Stimulated activated CD8-positive, alpha-beta memory T cell treated with anti-CD3 and anti-CD28 coated beads, Interleukin-12 subunit alpha, Interleukin-12 subunit beta, amount 100 ng/mL, for 24 hours (primary cell): ENCODE measurements at regions not wholly inside any gene's neighbourhood (a gene's known extent, or its start where the extent isn't known, plus 50 kb on each side); places are given as distances from the start of the nearest gene placed in this dataset.

Experiments
- DNase-seq: peaks from one replicate; pipeline ENCODE4 v3.0.0-alpha.2; 2020; ENCODE audit errors: extremely low read depth

DNA sequence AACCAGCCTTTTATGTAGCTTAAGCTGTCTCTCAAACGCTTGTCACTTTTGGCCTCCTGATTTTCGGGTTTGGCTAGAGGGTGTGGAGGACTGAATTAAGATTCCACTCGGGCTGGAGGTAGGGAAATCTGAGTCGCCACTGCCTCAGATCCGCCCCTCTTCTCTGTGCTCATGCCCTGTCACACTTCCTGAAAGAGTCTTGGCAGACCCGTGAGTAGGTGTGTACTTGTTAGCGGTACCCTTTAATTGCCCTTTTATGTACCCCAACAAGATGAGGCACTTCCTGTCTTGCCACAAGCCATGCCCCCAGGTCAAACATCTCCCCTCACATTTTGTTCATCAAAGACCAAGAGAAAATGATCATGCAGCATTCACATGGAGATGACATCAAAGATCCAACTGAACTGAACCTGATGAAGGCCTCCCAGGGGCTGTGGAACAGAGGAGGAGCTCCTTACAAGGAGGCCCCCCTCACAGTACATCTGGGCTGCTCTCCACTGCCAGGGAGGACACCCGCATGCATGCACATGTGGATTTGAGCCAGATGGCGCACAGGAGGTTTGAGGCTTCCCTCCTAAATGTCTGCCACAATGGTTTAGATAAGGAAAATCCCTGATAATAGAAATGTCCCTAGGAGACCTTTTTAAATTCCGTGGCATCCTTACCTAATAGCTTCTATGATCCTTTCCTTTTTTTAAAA lies 86.5 kb upstream of the CDKN3 start:
- no peak for DNase-seq

GRCh38 chr14:54310851-54311228 lies 86.0 kb upstream of the CDKN3 start:
- no peak for DNase-seq

DNA sequence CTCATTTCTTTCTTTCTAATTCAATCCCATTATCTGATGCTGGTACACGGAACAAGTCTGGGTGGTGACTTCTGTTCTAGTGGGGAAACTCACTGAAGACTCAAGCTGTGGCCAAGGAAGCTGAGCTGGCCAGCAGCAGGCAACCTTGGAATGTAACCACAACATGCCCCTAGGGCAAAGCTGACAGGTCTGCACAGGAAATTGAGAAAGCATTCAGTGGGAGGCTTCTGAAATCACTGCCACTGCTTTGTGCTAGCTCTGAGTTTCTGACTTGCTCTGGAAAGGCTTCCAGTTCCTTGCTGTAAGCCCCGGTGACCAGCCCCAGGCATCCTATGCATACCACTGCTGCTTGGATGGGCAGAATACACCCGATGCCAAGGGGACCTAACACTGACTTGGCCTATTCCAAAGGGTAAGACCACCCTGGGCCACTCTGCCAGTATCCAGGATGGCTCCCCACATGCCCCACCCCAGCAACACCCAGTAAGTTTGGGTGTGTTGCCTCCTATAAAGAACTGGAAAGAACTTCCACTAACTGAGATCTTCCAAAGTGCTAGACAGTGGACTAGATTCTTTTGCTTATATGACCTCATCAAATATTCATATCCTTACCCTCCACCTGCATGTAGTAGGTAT lies 84.5 kb upstream of the CDKN3 start:
- DNase-seq = no peak

- DNase-seq = no peak
Observed at GRCh38 chr14:54314365-54315104, 82.3 kb upstream of the CDKN3 start.

GRCh38 chr14:54316652-54317051 lies 80.2 kb upstream of the CDKN3 start:
- no peak for DNase-seq

DNA sequence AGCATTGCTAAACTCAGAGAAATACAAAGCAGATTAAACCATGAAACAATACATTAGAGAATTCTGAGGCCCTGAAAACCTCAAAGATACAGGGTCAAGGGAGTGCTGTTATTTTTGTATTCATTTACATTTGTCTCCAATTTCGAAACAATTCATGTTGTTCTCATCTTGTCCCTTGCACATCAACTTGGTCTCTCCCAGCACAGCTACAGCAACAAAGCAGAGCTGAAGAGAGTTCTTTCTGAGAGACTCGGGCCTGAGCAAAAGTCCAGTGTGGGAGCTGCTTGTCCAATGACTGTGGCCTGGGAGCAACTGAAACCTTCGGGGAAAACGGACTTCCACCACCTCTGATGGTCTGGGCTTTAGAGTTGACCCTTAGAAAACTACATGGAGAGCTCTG lies 79.4 kb upstream of the CDKN3 start:
- DNase-seq = no peak

GRCh38 chr14:54322246-54322645 lies 74.6 kb upstream of the CDKN3 start:
- no peak for DNase-seq

- DNase-seq = no peak
Observed at GRCh38 chr14:54322701-54323337, 74.0 kb upstream of the CDKN3 start.

DNA sequence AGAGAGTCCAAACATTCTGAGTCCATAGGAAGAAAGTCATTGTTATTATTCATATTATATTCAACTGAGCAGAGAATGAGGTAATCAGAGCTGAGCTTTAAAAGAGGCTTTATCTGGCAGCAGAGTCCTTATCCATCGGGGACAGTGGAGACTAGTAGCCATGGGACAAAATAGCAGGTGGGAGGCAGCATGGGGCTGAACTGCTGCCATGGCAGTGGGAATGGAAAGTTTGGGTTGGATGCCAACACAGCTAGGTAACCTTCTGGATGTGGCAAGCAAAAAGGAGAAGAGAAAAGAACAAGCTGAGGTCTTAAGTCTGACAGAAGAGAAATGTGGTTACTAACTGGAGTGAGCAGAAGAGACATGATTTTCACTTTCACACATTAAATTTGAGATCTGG lies 71.0 kb upstream of the CDKN3 start:
- no peak for DNase-seq

DNA sequence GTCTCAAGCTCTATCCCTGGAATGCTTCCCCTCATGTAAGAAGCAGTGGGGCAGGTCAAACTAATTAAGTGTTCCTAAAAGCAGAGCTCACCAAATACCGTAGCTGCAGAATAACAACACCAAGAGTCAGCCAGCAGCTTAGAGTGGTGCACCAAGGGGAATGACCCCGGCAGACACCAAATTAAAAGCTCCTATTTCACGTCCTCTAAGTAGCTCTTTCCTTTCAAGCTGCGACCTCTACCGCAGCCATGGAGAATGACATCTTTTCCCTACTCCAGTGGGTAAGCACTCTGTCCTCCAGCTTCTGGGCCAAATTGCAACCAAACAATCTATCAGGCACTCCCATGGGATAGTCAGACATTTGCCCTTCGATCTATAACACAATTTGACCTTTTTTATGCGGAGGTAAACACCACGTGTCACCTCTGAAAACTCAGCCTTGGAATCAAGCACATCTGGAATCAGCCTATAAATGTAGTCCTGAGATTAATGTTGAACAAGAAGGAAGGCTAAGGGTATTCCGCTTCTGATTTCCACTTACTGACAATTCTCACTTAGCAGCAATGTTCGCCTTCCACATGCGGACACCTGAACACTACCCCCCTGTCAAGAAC lies 67.6 kb upstream of the CDKN3 start:
- no peak for DNase-seq

DNA sequence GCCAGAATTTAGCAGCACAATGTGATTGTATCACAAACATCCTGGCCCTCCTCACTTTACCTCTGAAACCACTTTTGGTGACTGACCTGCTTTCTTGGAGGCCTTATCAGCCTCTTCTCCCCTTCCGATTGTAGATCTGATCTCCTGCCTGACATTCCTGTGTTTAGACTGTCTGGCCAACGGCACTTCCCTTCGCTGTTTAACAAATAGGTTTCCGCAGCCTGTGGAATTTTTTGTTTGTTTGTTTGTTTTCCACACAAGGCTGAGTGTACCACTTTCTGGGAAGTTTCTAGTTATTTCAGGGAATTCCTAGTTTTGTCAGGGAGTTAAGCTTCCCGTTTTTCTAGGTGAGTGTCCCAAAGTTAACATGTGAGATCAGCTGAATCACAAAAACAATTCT lies 65.9 kb upstream of the CDKN3 start:
- no peak for DNase-seq

- DNase-seq = no peak
Observed at GRCh38 chr14:54331516-54331915, 65.3 kb upstream of the CDKN3 start.

GRCh38 chr14:54332490-54332889 lies 64.3 kb upstream of the CDKN3 start:
- DNase-seq = no peak

DNA sequence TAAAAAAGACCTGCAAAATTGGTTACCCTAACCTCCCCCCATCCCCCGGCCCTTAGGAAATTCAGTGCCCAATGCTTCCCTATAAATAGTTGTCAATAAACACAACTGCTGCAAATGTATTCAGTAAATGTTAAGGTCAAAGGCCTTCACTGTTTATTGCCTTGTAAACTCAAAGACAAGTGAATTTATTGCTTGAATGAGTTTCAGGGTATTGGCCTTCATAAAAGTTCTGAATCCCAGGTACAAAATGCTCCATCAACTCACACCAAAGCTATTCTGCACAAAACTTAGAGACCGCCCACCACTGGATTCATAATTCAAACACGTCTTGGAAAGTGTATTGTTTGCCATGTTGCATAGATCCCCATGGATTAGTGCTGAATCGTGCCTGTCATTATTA lies 63.3 kb upstream of the CDKN3 start:
- no peak for DNase-seq

GRCh38 chr14:54335569-54336155 lies 61.1 kb upstream of the CDKN3 start:
- no peak for DNase-seq

GRCh38 chr14:54337314-54337713 lies 59.5 kb upstream of the CDKN3 start:
- no peak for DNase-seq

DNA sequence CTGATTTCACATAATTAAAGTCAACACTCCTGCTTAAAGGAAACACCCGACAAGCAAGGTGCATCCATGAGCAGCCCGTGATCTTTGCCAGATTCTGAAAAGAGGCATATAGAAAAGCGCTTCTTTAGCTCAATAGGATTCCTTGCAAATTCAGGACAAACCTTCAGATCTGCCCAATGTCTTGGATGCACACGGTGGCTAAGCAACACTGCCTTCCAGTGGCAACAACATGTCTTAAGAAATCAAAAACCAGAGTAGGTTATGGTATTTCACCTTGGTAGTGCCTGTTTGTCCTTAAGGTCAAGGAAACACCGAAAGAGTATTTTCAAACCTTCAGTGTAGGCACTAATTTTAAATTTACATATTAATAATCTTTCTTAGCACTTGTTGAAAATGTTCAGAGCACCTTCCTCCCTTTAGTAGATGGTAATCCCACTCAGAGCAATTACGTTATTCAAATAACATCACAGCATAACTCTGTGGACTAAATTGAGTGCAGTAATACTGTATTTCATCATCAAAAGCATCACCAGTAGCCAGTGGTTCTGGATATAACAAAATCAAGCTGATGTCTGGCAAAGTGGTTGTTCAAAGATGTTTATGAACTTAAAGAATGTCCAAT lies 58.0 kb upstream of the CDKN3 start:
- DNase-seq = no peak

DNA sequence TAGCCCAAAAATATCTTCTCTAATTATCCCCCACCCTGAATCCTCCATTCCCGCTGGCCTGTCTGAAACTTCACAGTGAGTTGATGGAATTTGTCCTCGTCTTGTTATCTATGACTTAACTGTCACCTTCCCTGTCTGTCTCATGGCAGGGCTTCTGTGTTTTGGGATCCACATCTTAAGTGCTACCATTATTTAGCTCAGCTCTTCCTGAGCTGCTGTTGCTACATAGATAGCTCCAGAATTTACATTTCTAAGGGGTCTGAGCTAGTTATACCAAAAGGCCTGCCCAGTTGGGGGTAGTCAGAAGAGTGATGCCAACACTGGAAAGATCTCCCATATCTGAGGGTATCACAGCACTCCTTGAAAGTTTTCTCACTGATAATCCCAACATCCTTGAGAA lies 57.0 kb upstream of the CDKN3 start:
- DNase-seq = no peak

GRCh38 chr14:54342806-54343205 lies 54.0 kb upstream of the CDKN3 start:
- no peak for DNase-seq

DNA sequence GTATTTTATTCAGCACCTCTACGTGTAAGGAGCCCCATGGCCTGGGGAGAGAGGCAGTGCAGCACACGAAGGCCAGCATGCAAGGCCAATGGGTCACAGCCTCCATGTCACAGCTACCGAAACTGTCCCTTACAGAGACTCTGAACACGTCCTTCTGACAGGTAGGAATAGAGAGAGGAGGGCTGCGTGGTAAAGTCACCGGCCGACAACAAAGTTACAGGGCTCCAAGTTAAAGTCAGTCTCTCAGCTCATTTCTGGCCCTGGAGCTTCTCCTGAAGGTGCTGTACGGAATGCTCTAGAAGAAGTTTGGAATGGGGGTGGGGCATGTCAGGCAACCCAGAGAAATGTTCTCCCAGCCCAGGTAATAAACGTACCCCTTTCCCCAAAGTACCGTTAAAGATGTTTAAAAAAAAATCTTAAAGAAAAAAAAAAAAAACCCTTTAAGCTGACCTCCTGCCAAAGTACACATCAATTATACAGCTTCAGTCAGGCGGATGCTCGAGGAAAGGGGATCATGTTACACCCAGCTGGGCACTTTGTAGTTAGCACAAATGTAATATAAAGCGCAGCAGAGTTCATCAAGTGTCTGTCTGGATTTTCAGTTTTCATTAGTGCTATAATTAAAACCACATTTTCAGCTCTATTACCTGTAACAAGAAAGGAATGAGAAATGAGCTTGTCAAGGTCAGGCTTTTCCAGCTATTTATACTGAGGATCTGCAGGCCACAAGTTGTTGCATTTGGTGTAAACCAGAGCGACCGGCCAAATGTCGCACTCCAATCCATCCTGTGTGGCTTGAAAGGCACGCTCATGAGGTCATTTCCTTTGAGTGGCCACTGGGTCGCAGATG lies 53.3 kb upstream of the CDKN3 start:
- no peak for DNase-seq
